ENCODE measurements at regions not wholly inside any gene's neighbourhood (a gene's known extent, or its start where the extent isn't known, plus 50 kb on each side); places are given as distances from the start of the nearest gene placed in this dataset.

GRCh38 chr13:79084802-79085424, 321.1 kb downstream of the RBM26 start:
- no peak for DNase-seq (ENCODE audit: low spot score)

GRCh38 chr13:79081942-79082341, 324.1 kb downstream of the RBM26 start:
- DNase-seq (ENCODE audit: low spot score), result no peak

GRCh38 chr13:79079351-79079839, 326.7 kb downstream of the RBM26 start:
- no peak for DNase-seq (ENCODE audit: low spot score)

GRCh38 chr13:79075703-79076102, 330.4 kb downstream of the RBM26 start:
- DNase-seq (ENCODE audit: low spot score), result no peak

- no peak for DNase-seq (ENCODE audit: low spot score)
These were observed 335.6 kb downstream of the RBM26 start for GRCh38 chr13:79070343-79070974.

GRCh38 chr13:79062291-79062690, 343.8 kb downstream of the RBM26 start:
- DNase-seq (ENCODE audit: low spot score), result no peak

GRCh38 chr13:79060216-79060615, 345.8 kb downstream of the RBM26 start:
- DNase-seq (ENCODE audit: low spot score), result no peak

- no peak for DNase-seq (ENCODE audit: low spot score)
These were observed 349.3 kb downstream of the RBM26 start for GRCh38 chr13:79056706-79057105.

GRCh38 chr13:79051472-79051871, 354.6 kb downstream of the RBM26 start:
- DNase-seq (ENCODE audit: low spot score), result no peak

GRCh38 chr13:79044415-79044814, 361.6 kb downstream of the RBM26 start:
- no peak for DNase-seq (ENCODE audit: low spot score)

GRCh38 chr13:79043208-79043607, 362.8 kb downstream of the RBM26 start:
- no peak for DNase-seq (ENCODE audit: low spot score)

GRCh38 chr13:79037197-79037596, 368.9 kb downstream of the RBM26 start:
- DNase-seq (ENCODE audit: low spot score), result no peak

GRCh38 chr13:79034341-79034740, 371.7 kb downstream of the RBM26 start:
- DNase-seq (ENCODE audit: low spot score), result no peak

- no peak for DNase-seq (ENCODE audit: low spot score)
These were observed 371.6 kb upstream of the OBI1 start for GRCh38 chr13:79030513-79030912.

- no peak for DNase-seq (ENCODE audit: low spot score)
These were observed 359.2 kb upstream of the OBI1 start for GRCh38 chr13:79018166-79018565.

- DNase-seq (ENCODE audit: low spot score), result no peak
These were observed 352.2 kb upstream of the OBI1 start for GRCh38 chr13:79011179-79011578.

- no peak for DNase-seq (ENCODE audit: low spot score)
These were observed 345.3 kb upstream of the OBI1 start for GRCh38 chr13:79003989-79004898.

GRCh38 chr13:78999494-78999893, 340.5 kb upstream of the OBI1 start:
- no peak for DNase-seq (ENCODE audit: low spot score)

- no peak for DNase-seq (ENCODE audit: low spot score)
These were observed 339.8 kb upstream of the OBI1 start for GRCh38 chr13:78998630-78999315.

GRCh38 chr13:78997902-78998629, 339.1 kb upstream of the OBI1 start:
- no peak for DNase-seq (ENCODE audit: low spot score)

- no peak for DNase-seq (ENCODE audit: low spot score)
These were observed 334.8 kb upstream of the OBI1 start for GRCh38 chr13:78993792-78994191.

- DNase-seq (ENCODE audit: low spot score), result no peak
These were observed 323.0 kb upstream of the OBI1 start for GRCh38 chr13:78981913-78982312.
